GM23338 (cell line): ENCODE measurements at regions not wholly inside any gene's neighbourhood (a gene's known extent, or its start where the extent isn't known, plus 50 kb on each side); places are given as distances from the start of the nearest gene placed in this dataset.

Source experiments
- ATAC-seq: fragments of 200-7000 bp; cut with Tn5 transposase; 3 replicates; pipeline ENCODE4 v1.9.1; 2020
- DNase-seq: peaks from one replicate; pipeline ENCODE4 v3.0.0-alpha.2; 2015; ENCODE audit warnings: low spot score
- H2AFZ ChIP-seq: fragments of 200-600 bp; sonication (generic); 2 replicates; pipeline ENCODE4 v1.8.0; 2016; ENCODE audit warnings: antibody characterized with exemption, mild to moderate bottlenecking, moderate library complexity
- H3F3A ChIP-seq: fragments of 200-600 bp; sonication (generic); replicated peaks from 2 replicates; pipeline ENCODE4 v1.8.0; 2017; ENCODE audit warnings: antibody characterized with exemption, mixed run types, low read depth
- H3K27ac ChIP-seq: fragments of 200-600 bp; sonication (generic); 2 replicates; pipeline ENCODE4 v1.6.1; 2016; ENCODE audit warnings: low read depth
- H3K27me3 ChIP-seq: fragments of 200-600 bp; sonication (generic); 2 replicates; pipeline ENCODE4 v1.8.0; 2016; ENCODE audit warnings: mild to moderate bottlenecking, mixed run types, moderate library complexity; ENCODE audit not compliant: insufficient read depth
- H3K36me3 ChIP-seq: fragments of 200-600 bp; sonication (generic); 2 replicates; pipeline ENCODE4 v1.8.0; 2016; ENCODE audit warnings: mild to moderate bottlenecking; ENCODE audit not compliant: insufficient read depth
- H3K4me1 ChIP-seq: fragments of 200-600 bp; sonication (generic); 2 replicates; pipeline ENCODE4 v1.8.0; 2016; ENCODE audit warnings: mild to moderate bottlenecking, moderate library complexity; ENCODE audit not compliant: insufficient read depth
- H3K4me2 ChIP-seq: fragments of 200-600 bp; sonication (generic); 2 replicates; pipeline ENCODE4 v1.7.1; 2017; ENCODE audit warnings: mixed run types
- H3K4me3 ChIP-seq: fragments of 200-600 bp; sonication (generic); 2 replicates; pipeline ENCODE4 v1.6.1; 2016; ENCODE audit warnings: mixed run types
- H3K79me2 ChIP-seq: fragments of 200-600 bp; sonication (generic); replicated peaks from 2 replicates; pipeline ENCODE4 v1.8.0; 2017; ENCODE audit warnings: mild to moderate bottlenecking; ENCODE audit not compliant: insufficient read depth
- H3K9me2 ChIP-seq: fragments of 200-600 bp; sonication (generic); 2 replicates; pipeline ENCODE4 v1.8.0; 2017; ENCODE audit not compliant: insufficient read depth
- H4K20me1 ChIP-seq: fragments of 200-600 bp; sonication (generic); replicated peaks from 2 replicates; pipeline ENCODE4 v1.8.0; 2017; ENCODE audit warnings: mild to moderate bottlenecking; ENCODE audit not compliant: insufficient read depth
- H3K27ac Mint-ChIP-seq: 2 replicates; pipeline ENCODE4 v1.8.0; 2020; ENCODE audit warnings: inconsistent platforms, mild to moderate bottlenecking, moderate library complexity, mixed read lengths
- H3K27me3 Mint-ChIP-seq: 3 replicates; pipeline ENCODE4 v1.8.0; 2022; ENCODE audit warnings: low read depth, mild to moderate bottlenecking, moderate library complexity, mixed read lengths, inconsistent platforms; ENCODE audit not compliant: insufficient read depth, poor library complexity
- H3K36me3 Mint-ChIP-seq: 3 replicates; pipeline ENCODE4 v1.8.0; 2021; ENCODE audit warnings: low read depth, mild to moderate bottlenecking, inconsistent platforms, moderate library complexity, mixed read lengths
- H3K4me1 Mint-ChIP-seq: 3 replicates; pipeline ENCODE4 v1.8.0; 2020; ENCODE audit warnings: mild to moderate bottlenecking, inconsistent platforms, mixed read lengths
- H3K4me3 Mint-ChIP-seq: 3 replicates; pipeline ENCODE4 v1.8.0; 2021; ENCODE audit warnings: moderate library complexity, mild to moderate bottlenecking, inconsistent platforms, mixed read lengths
- H3K9me3 Mint-ChIP-seq: 3 replicates; pipeline ENCODE4 v1.8.0; 2020; ENCODE audit warnings: moderate library complexity, mild to moderate bottlenecking, inconsistent platforms, mixed read lengths
- ETS1 ChIP-seq: IDR thresholded peaks from 2 replicates; pipeline ENCODE4 v1.6.1; 2016; ENCODE audit warnings: antibody characterized with exemption
- EZH2 ChIP-seq: fragments of 200-600 bp; sonication (generic); IDR thresholded peaks from one replicate; pipeline ENCODE4 v1.8.0; 2017; ENCODE audit warnings: antibody characterized with exemption, mild to moderate bottlenecking, low read depth; ENCODE audit not compliant: unreplicated experiment
- JUNB ChIP-seq: IDR thresholded peaks from one replicate; pipeline ENCODE4 v1.6.1; 2016; ENCODE audit warnings: antibody characterized with exemption; ENCODE audit not compliant: unreplicated experiment
- NANOG ChIP-seq: IDR thresholded peaks from 2 replicates; pipeline ENCODE4 v1.6.1; 2016; ENCODE audit warnings: antibody characterized with exemption, borderline replicate concordance
- POLR2AphosphoS5 ChIP-seq: IDR thresholded peaks from 2 replicates; pipeline ENCODE4 v1.6.1; 2016; ENCODE audit warnings: antibody characterized with exemption, low read depth
- REST ChIP-seq: IDR thresholded peaks from one replicate; pipeline ENCODE4 v1.6.1; 2018; ENCODE audit warnings: antibody characterized with exemption; ENCODE audit not compliant: unreplicated experiment
- STAT1 ChIP-seq: IDR thresholded peaks from one replicate; pipeline ENCODE4 v1.6.1; 2016; ENCODE audit warnings: antibody characterized with exemption; ENCODE audit not compliant: unreplicated experiment
- ZNF114 ChIP-seq: fragments of 250-450 bp; sonication (Bioruptor Pico); IDR thresholded peaks from 2 replicates; pipeline ENCODE4 v1.5.0; 2020; ENCODE audit warnings: mild to moderate bottlenecking, moderate library complexity
- ZNF331 ChIP-seq: fragments of 250-450 bp; sonication (Bioruptor Pico); IDR thresholded peaks from 2 replicates; pipeline ENCODE4 v1.5.0; 2020; ENCODE audit warnings: low read depth, mild to moderate bottlenecking, moderate library complexity
- ZNF462 ChIP-seq: fragments of 250-450 bp; sonication (Bioruptor Pico); IDR thresholded peaks from 2 replicates; pipeline ENCODE4 v1.5.0; 2020; ENCODE audit warnings: mild to moderate bottlenecking, moderate library complexity

- Histone ChIP-seq H3K27me3 (no peaks in the 10 kb centered on the region), H3K9me2 (0 out of 2 replicates have a peak, but pooled peaks cover 3% of the 10 kb centered on the region), H4K20me1 (no peaks in the 10 kb centered on the region), H3K4me1 (no peaks in the 10 kb centered on the region), H2AFZ (no peak overlapping the region), H3K4me3 (no peak overlapping the region), H3K79me2 (no peaks in the 10 kb centered on the region), H3K27ac (no peak overlapping the region), H3K36me3 (no peaks in the 10 kb centered on the region), H3F3A (no peaks in the 10 kb centered on the region), H3K4me2 (no peak overlapping the region)
- no peak for ATAC-seq
- H3K4me1 Mint-ChIP-seq: peaks cover 12% of the 10 kb centered on the region
- H3K36me3 Mint-ChIP-seq: peaks cover 10% of the 10 kb centered on the region; the same call in 2 of the 3 replicates
- DNase-seq: no peak
- no peak overlapping the region for H3K4me3 Mint-ChIP-seq
- no peak overlapping the region for H3K27ac Mint-ChIP-seq
- peaks cover 6% of the 10 kb centered on the region for H3K27me3 Mint-ChIP-seq
- H3K9me3 Mint-ChIP-seq: peaks cover 84% of the 10 kb centered on the region
- TF ChIP-seq ZNF462 (CRISPR knock-in tag) (no peak), ZNF331 (CRISPR knock-in tag) (no peak), ZNF114 (CRISPR knock-in tag) (no peak), POLR2AphosphoS5 (no peak), ETS1 (no peak)
Observed at GRCh38 chr16:26578748-26579147, 488.0 kb upstream of the C16orf82 start.

GRCh38 chr16:26583803-26584202 lies 482.9 kb upstream of the C16orf82 start:
- Histone ChIP-seq H3K27me3 (no peaks in the 10 kb centered on the region), H3K79me2 (no peaks in the 10 kb centered on the region), H3K4me1 (no peaks in the 10 kb centered on the region), H3K36me3 (no peaks in the 10 kb centered on the region), H3K4me3 (no peak overlapping the region), H3K4me2 (no peak overlapping the region), H4K20me1 (no peaks in the 10 kb centered on the region), H3F3A (no peaks in the 10 kb centered on the region), H3K27ac (no peak overlapping the region), H2AFZ (no peak overlapping the region), H3K9me2 (0 out of 2 replicates have a peak, but pooled peaks cover 3% of the 10 kb centered on the region)
- Mint-ChIP-seq H3K36me3 (peaks cover 7% of the 10 kb centered on the region), H3K9me3 (peaks cover 86% of the 10 kb centered on the region), H3K4me3 (no peak overlapping the region), H3K4me1 (no peaks in the 10 kb centered on the region), H3K27me3 (peaks cover 6% of the 10 kb centered on the region), H3K27ac (no peak overlapping the region)
- ATAC-seq: no peak
- no peak for DNase-seq
- TF ChIP-seq REST: no peak
- TF ChIP-seq EZH2: no peak
- no peak for TF ChIP-seq ZNF331 (CRISPR knock-in tag)
- no peak for TF ChIP-seq NANOG
- no peak for TF ChIP-seq STAT1
- TF ChIP-seq JUNB: no peak
- no peak for TF ChIP-seq ZNF114 (CRISPR knock-in tag)
